ENCODE measurements at regions not wholly inside any gene's neighbourhood (a gene's known extent, or its start where the extent isn't known, plus 50 kb on each side); places are given as distances from the start of the nearest gene placed in this dataset.

- no peaks in the 10 kb centered on the region for H3K36me3 ChIP-seq (ENCODE audit: insufficient read depth, low read length)
- CTCF ChIA-PET (ENCODE audit: unreplicated experiment) = no interaction called here
- intact Hi-C loops (cut with micrococcal nuclease; ENCODE audit: unreplicated experiment) = no loop called here
Observed at GRCh38 chr6:81051952-81052351, 700.5 kb downstream of the TENT5A start.

GRCh38 chr6:81049425-81050042 is 702.9 kb downstream of the TENT5A start:
- DNase-seq (ENCODE audit: low spot score) = no peak
- H3K79me2 ChIP-seq (ENCODE audit: insufficient read depth, low read depth, low read length) = no peaks in the 10 kb centered on the region
- POLR2A ChIA-PET = no interaction called here
- no peaks in the 10 kb centered on the region for H4K20me1 ChIP-seq (ENCODE audit: insufficient read depth, low read length)
- no peaks in the 10 kb centered on the region for H3K9me3 ChIP-seq (ENCODE audit: low read length)
- no peak overlapping the region for H3K27ac ChIP-seq (ENCODE audit: low read depth, low read length, poor library complexity, severe bottlenecking)
- intact Hi-C loops (cut with micrococcal nuclease; ENCODE audit: unreplicated experiment) = no loop called here
- no TSS peak for BruUV-seq (replicated peaks)
- H2AFZ ChIP-seq (ENCODE audit: low read length) = no peak overlapping the region
- no peaks in the 10 kb centered on the region for H3K4me1 ChIP-seq (ENCODE audit: insufficient read depth, low read length, poor library complexity, severe bottlenecking)
- H3K4me2 ChIP-seq (ENCODE audit: low read length) = no peak overlapping the region
- no peaks in the 10 kb centered on the region for H3K9me2 ChIP-seq (ENCODE audit: insufficient read depth, low read length)
- no peak overlapping the region for H3K4me3 ChIP-seq (ENCODE audit: low read depth, low read length, poor library complexity, severe bottlenecking)
- TF ChIP-seq EZH2phosphoT487 (IDR thresholded peaks at IDR 0.05; ENCODE audit: borderline replicate concordance, low read depth, low read length) (no peak), CTCF (conservative IDR thresholded peaks at IDR 0.05; ENCODE audit: low read length) (no peak)
- CTCF ChIA-PET (ENCODE audit: unreplicated experiment) = no interaction called here
- no peaks in the 10 kb centered on the region for H3K36me3 ChIP-seq (ENCODE audit: insufficient read depth, low read length)

More at GRCh38 chr6:81051952-81052351, 700.5 kb downstream of the TENT5A start:
- H3K4me3 ChIP-seq (ENCODE audit: low read depth, low read length, poor library complexity, severe bottlenecking) = no peak overlapping the region
- no peaks in the 10 kb centered on the region; the same call in 1 of the 2 replicates for H4K20me1 ChIP-seq (ENCODE audit: insufficient read depth, low read length)
- H3K9me3 ChIP-seq (ENCODE audit: low read length) = no peaks in the 10 kb centered on the region
- TF ChIP-seq EZH2phosphoT487 (IDR thresholded peaks at IDR 0.05; ENCODE audit: borderline replicate concordance, low read depth, low read length) (no peak), CTCF (conservative IDR thresholded peaks at IDR 0.05; ENCODE audit: low read length) (no peak)
- no peak overlapping the region for H3K27ac ChIP-seq (ENCODE audit: low read depth, low read length, poor library complexity, severe bottlenecking)
- BruUV-seq (replicated peaks) = no TSS peak
- H3K4me1 ChIP-seq (ENCODE audit: insufficient read depth, low read length, poor library complexity, severe bottlenecking) = no peaks in the 10 kb centered on the region
- POLR2A ChIA-PET = interaction anchor here (0.6 kb wide), 1 partner anchor 1282 kb away, joined by 5 read pairs; no protein-coding TSS in a partner anchor
- no peaks in the 10 kb centered on the region for H3K9me2 ChIP-seq (ENCODE audit: insufficient read depth, low read length)
- no peak overlapping the region for H2AFZ ChIP-seq (ENCODE audit: low read length)
- H3K4me2 ChIP-seq (ENCODE audit: low read length) = no peak overlapping the region
- DNase-seq (ENCODE audit: low spot score) = no peak
- no peaks in the 10 kb centered on the region for H3K79me2 ChIP-seq (ENCODE audit: insufficient read depth, low read depth, low read length)

- H3K9me2 ChIP-seq (ENCODE audit: insufficient read depth, low read length) = no peaks in the 10 kb centered on the region
- H3K9me3 ChIP-seq (ENCODE audit: low read length) = no peaks in the 10 kb centered on the region
- no peak for DNase-seq (ENCODE audit: low spot score)
- H3K4me2 ChIP-seq (ENCODE audit: low read length) = no peak overlapping the region
- H3K4me1 ChIP-seq (ENCODE audit: insufficient read depth, low read length, poor library complexity, severe bottlenecking) = no peaks in the 10 kb centered on the region
- no peaks in the 10 kb centered on the region for H4K20me1 ChIP-seq (ENCODE audit: insufficient read depth, low read length)
- POLR2A ChIA-PET = interaction anchor here (0.9 kb wide), 1 partner anchor 1400 kb away, joined by 4 read pairs; no protein-coding TSS in a partner anchor
- H3K27ac ChIP-seq (ENCODE audit: low read depth, low read length, poor library complexity, severe bottlenecking) = no peak overlapping the region
- TF ChIP-seq EZH2phosphoT487 (IDR thresholded peaks at IDR 0.05; ENCODE audit: borderline replicate concordance, low read depth, low read length) (no peak), CTCF (conservative IDR thresholded peaks at IDR 0.05; ENCODE audit: low read length) (no peak)
- no peak overlapping the region for H3K4me3 ChIP-seq (ENCODE audit: low read depth, low read length, poor library complexity, severe bottlenecking)
- no TSS peak for BruUV-seq (replicated peaks)
- H3K79me2 ChIP-seq (ENCODE audit: insufficient read depth, low read depth, low read length) = no peaks in the 10 kb centered on the region
- H2AFZ ChIP-seq (ENCODE audit: low read length) = no peak overlapping the region
- intact Hi-C loops (cut with micrococcal nuclease; ENCODE audit: unreplicated experiment) = no loop called here
- no peaks in the 10 kb centered on the region for H3K36me3 ChIP-seq (ENCODE audit: insufficient read depth, low read length)
- CTCF ChIA-PET (ENCODE audit: unreplicated experiment) = no interaction called here
Observed at GRCh38 chr6:81031416-81031815, 721.1 kb downstream of the TENT5A start.
